ENCODE measurements at regions not wholly inside any gene's neighbourhood (a gene's known extent, or its start where the extent isn't known, plus 50 kb on each side); places are given as distances from the start of the nearest gene placed in this dataset.

DNA sequence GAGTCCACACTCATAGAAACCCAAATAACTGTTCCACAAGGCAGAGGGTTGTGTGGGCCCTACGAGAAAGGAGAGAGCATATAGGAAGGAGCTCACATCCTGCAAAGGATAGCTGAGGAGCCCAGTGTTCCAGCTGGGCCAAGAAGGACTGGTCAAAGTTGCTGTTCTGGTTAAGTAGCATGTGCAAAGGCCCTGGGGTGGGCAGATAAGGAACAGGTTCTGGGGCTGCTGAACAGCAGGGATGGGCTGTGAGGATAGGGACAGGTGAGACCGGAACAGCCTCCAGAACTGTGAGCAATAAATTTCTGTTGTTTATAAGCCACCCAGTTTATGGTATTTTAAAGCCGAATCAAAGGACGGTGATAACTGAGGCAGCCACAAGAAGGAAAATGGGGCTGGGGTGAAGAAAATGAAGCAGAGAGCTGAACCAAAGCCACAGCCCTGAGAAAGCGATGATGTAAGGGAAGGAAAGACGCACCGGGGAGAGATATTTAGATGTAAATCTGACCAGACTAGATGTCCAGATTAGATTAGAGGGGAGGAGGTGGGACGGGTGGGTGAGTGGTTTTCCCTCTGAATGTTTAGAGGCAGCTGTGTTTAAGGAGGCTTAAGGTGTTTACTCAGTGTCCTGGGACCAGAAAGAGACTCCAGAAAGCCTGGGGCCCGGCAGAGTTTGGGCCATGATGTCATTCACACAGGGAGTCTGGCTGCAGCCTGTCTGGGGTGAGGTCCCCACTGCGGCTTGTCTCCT, 180.8 kb upstream of the BCOR start:
- H3K4me1 ChIP-seq (ENCODE audit: control insufficient read depth in 2 of 3, insufficient read depth in 2 of 3, low read depth in 1 of 3, low read length in 3 of 3): no peaks in the 10 kb centered on the region
- no peaks in the 10 kb centered on the region for H3K27me3 ChIP-seq (ENCODE audit: control insufficient read depth, insufficient read depth, low read length)
- no peaks in the 10 kb centered on the region for H3K36me3 ChIP-seq (ENCODE audit: control insufficient read depth in 2 of 3, insufficient read depth in 3 of 3, low read length in 3 of 3)
- DNase-seq (peak in 1 of 5 donors; percentile 44), FAIRE-seq (no peak)
- H3K9ac ChIP-seq (ENCODE audit: low read length in 3 of 3): no peak overlapping the region
- no peak overlapping the region for H3K27ac ChIP-seq (ENCODE audit: low read depth in 2 of 2, low read length in 2 of 2)
- TF ChIP-seq, protein P1, sequence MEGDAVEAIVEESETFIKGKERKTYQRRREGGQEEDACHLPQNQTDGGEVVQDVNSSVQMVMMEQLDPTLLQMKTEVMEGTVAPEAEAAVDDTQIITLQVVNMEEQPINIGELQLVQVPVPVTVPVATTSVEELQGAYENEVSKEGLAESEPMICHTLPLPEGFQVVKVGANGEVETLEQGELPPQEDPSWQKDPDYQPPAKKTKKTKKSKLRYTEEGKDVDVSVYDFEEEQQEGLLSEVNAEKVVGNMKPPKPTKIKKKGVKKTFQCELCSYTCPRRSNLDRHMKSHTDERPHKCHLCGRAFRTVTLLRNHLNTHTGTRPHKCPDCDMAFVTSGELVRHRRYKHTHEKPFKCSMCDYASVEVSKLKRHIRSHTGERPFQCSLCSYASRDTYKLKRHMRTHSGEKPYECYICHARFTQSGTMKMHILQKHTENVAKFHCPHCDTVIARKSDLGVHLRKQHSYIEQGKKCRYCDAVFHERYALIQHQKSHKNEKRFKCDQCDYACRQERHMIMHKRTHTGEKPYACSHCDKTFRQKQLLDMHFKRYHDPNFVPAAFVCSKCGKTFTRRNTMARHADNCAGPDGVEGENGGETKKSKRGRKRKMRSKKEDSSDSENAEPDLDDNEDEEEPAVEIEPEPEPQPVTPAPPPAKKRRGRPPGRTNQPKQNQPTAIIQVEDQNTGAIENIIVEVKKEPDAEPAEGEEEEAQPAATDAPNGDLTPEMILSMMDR (IDR thresholded peaks at IDR 0.05; ENCODE audit: borderline replicate concordance, extremely low read depth, insufficient read depth): no peak
- intact Hi-C loops (cut with DNase I): no loop called here
- H3K9me3 ChIP-seq (ENCODE audit: control insufficient read depth in 2 of 3, insufficient read depth in 1 of 3, low read length in 3 of 3): no peaks in the 10 kb centered on the region
- no peak overlapping the region for H3K4me3 ChIP-seq (ENCODE audit: low read length in 3 of 3)

DNA sequence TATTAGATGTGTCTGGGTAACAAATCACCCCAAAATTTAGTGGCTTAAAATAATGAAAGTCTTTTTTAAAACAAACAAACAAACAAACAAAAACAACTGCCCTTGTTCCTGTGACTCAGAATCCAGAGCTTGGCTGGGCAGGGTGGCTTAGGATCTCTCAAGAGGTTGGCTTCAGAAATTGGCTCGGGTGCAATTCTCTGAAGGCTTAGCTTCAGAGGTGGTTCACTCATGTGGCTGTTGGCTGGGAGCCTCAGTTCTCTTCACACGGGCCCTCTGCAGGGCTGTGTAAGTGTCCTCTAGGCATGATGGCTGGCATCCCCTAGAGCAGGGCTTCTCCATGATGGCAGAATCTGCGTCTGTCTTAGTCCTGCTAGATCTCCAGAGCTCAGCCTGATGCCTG, 179.9 kb upstream of the BCOR start:
- Histone ChIP-seq H3K36me3 (ENCODE audit: control insufficient read depth in 2 of 3, insufficient read depth in 3 of 3, low read length in 3 of 3) (no peaks in the 10 kb centered on the region), H3K27ac (ENCODE audit: low read depth in 2 of 2, low read length in 2 of 2) (no peak overlapping the region), H3K4me3 (ENCODE audit: low read length in 3 of 3) (no peak overlapping the region), H3K9ac (ENCODE audit: low read length in 3 of 3) (no peak overlapping the region), H3K27me3 (ENCODE audit: control insufficient read depth, insufficient read depth, low read length) (no peaks in the 10 kb centered on the region), H3K9me3 (ENCODE audit: control insufficient read depth in 2 of 3, insufficient read depth in 1 of 3, low read length in 3 of 3) (no peaks in the 10 kb centered on the region), H3K4me1 (ENCODE audit: control insufficient read depth in 2 of 3, insufficient read depth in 2 of 3, low read depth in 1 of 3, low read length in 3 of 3) (no peaks in the 10 kb centered on the region)
- FAIRE-seq (no peak), DNase-seq (no peak)
- intact Hi-C loops (cut with DNase I): no loop called here
- TF ChIP-seq, protein P1 (IDR thresholded peaks at IDR 0.05; ENCODE audit: borderline replicate concordance, extremely low read depth, insufficient read depth): no peak

DNA sequence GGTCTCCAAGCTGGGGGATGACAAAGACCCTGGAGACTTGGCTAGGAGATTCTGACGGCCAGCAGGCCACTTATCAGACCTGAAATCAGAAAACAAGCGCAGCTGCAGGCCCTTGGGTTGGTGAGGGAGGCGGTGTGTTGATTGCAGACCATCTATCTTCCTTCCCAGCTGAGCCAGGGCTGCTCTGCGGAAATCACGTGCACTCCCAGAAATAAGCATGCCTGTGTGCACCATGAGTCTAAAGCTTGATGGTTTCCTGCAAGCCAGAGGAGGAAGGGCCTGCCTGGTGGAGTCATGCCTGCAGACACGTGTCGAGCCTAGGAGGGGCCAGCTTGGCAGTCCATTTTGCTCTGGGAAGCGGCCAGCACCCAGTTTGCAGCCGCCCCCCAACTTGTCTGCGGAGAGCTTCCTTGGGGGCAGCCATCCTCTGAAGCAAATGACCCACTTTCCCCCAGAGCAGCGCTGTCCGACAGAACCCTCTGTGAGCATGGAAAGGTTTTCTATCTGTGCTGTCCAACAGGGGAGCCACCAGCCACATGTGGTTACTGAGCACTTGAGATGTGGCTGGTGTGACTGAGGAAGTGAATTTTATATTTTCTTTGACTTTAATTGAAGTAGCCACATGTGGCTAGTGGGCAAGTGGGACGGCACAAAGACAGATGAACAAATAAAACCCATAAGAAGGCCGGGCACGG, 175.7 kb upstream of the BCOR start:
- no peak for FAIRE-seq
- H3K4me3 ChIP-seq (ENCODE audit: low read length in 3 of 3): no peak overlapping the region
- TF ChIP-seq, protein P1 (IDR thresholded peaks at IDR 0.05; ENCODE audit: borderline replicate concordance, extremely low read depth, insufficient read depth): no peak
- no peak overlapping the region for H3K9ac ChIP-seq (ENCODE audit: low read length in 3 of 3)
- no peaks in the 10 kb centered on the region for H3K27me3 ChIP-seq (ENCODE audit: control insufficient read depth, insufficient read depth, low read length)
- H3K4me1 ChIP-seq (ENCODE audit: control insufficient read depth in 2 of 3, insufficient read depth in 2 of 3, low read depth in 1 of 3, low read length in 3 of 3): no peaks in the 10 kb centered on the region
- no peaks in the 10 kb centered on the region for H3K36me3 ChIP-seq (ENCODE audit: control insufficient read depth in 2 of 3, insufficient read depth in 3 of 3, low read length in 3 of 3)
- intact Hi-C loops (cut with DNase I): no loop called here
- DNase-seq: peak; percentile 49 to 75 (median 58)
- H3K27ac ChIP-seq (ENCODE audit: low read depth in 2 of 2, low read length in 2 of 2): no peak overlapping the region
- no peaks in the 10 kb centered on the region for H3K9me3 ChIP-seq (ENCODE audit: control insufficient read depth in 2 of 3, insufficient read depth in 1 of 3, low read length in 3 of 3)

Data from kidney (tissue), 13 donors.